HEK293T (cell line): ENCODE measurements at regions not wholly inside any gene's neighbourhood (a gene's known extent, or its start where the extent isn't known, plus 50 kb on each side); places are given as distances from the start of the nearest gene placed in this dataset.

Source experiments
- CTCF ChIA-PET: fragments of 350-600 bp; formaldehyde crosslinking; extraction: SDS; loops from one replicate; lab custom pipeline; 2021; ENCODE audit warnings: antibody characterized with exemption, inconsistent platforms; lab: Yijun Ruan, JAX
- POLR2A ChIA-PET: fragments of 350-600 bp; formaldehyde crosslinking; extraction: SDS; loops from one replicate; lab custom pipeline; 2020; ENCODE audit warnings: antibody characterized with exemption, inconsistent platforms; lab: Yijun Ruan, JAX
- DNase-seq: peaks from one replicate; pipeline ENCODE4 v3.0.0; 2012; ENCODE audit warnings: mixed read lengths; ENCODE audit errors: extremely low spot score
- ARNT ChIP-seq: fragments of 450-650 bp; IDR thresholded peaks from 2 replicates; pipeline ENCODE4 v1.6.1; 2017; ENCODE audit warnings: mild to moderate bottlenecking
- BHLHE40 ChIP-seq: fragments of 450-650 bp; IDR thresholded peaks from 2 replicates; pipeline ENCODE4 v1.6.1; 2016; ENCODE audit warnings: mild to moderate bottlenecking, moderate library complexity, borderline replicate concordance
- CTBP1 ChIP-seq: fragments of 450-650 bp; IDR thresholded peaks from 2 replicates; pipeline ENCODE4 v1.6.1; 2016; ENCODE audit warnings: borderline replicate concordance
- ELF4 ChIP-seq: fragments of 450-650 bp; IDR thresholded peaks from 2 replicates; pipeline ENCODE4 v1.6.1; 2017; ENCODE audit warnings: antibody characterized with exemption
- FOXA1 ChIP-seq: fragments of 450-650 bp; IDR thresholded peaks from 2 replicates; pipeline ENCODE4 v1.6.1; 2016; ENCODE audit warnings: mild to moderate bottlenecking
- FOXK2 ChIP-seq: fragments of 450-650 bp; IDR thresholded peaks from 2 replicates; pipeline ENCODE4 v1.6.1; 2016; ENCODE audit warnings: mild to moderate bottlenecking
- FOXM1 ChIP-seq: fragments of 450-650 bp; IDR thresholded peaks from 2 replicates; pipeline ENCODE4 v1.6.1; 2017; ENCODE audit warnings: mild to moderate bottlenecking, borderline replicate concordance
- HDGF ChIP-seq: fragments of 450-650 bp; IDR thresholded peaks from 2 replicates; pipeline ENCODE4 v1.6.1; 2017; ENCODE audit warnings: antibody characterized with exemption, borderline replicate concordance
- L3MBTL2 ChIP-seq: fragments of 450-650 bp; conservative IDR thresholded peaks from 2 replicates; pipeline ENCODE4 v1.6.1; 2016; ENCODE audit warnings: mild to moderate bottlenecking
- LEF1 ChIP-seq: fragments of 450-650 bp; IDR thresholded peaks from 2 replicates; pipeline ENCODE4 v1.6.1; 2017; ENCODE audit warnings: mild to moderate bottlenecking, borderline replicate concordance
- NFRKB ChIP-seq: fragments of 450-650 bp; IDR thresholded peaks from 2 replicates; pipeline ENCODE4 v1.6.1; 2016; ENCODE audit warnings: mild to moderate bottlenecking, moderate library complexity
- SP1 ChIP-seq: fragments of 450-650 bp; IDR thresholded peaks from 2 replicates; pipeline ENCODE4 v1.6.1; 2017
- SUZ12 ChIP-seq: fragments of 450-650 bp; IDR thresholded peaks from 2 replicates; pipeline ENCODE4 v1.6.1; 2016; ENCODE audit warnings: mild to moderate bottlenecking
- TARDBP ChIP-seq: fragments of 450-650 bp; IDR thresholded peaks from 2 replicates; pipeline ENCODE4 v1.6.1; 2016
- ZNF384 ChIP-seq: fragments of 450-650 bp; IDR thresholded peaks from 2 replicates; pipeline ENCODE4 v1.6.1; 2016
- TF ChIP-seq, protein P1 (sequence below): fragments of 450-650 bp; IDR thresholded peaks from 2 replicates; pipeline ENCODE4 v1.6.1; 2016

- no peak for TF ChIP-seq FOXK2
- CTCF ChIA-PET = no interaction called here
- POLR2A ChIA-PET = no interaction called here
- DNase-seq = no peak
Observed at GRCh38 chr6:8760951-8761350, 325.6 kb upstream of the SLC35B3 start.

DNA sequence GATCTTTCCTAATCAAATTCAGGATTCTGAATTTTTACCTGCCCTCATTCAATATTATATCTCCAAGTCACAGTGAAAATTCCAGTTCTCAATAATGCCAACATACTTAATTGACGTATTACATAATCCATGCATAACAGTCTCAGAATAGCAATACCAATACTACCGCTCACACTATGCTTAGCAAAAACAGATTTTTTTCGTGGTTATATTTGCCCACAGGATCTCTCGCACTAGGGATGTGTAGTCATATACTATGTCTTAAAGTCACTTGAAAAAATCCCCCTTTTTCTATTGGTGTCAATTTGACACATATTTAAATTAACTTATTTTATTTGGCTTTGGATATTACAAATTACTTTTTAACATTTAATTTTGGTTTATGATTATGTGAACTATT lies 323.1 kb upstream of the SLC35B3 start:
- TF ChIP-seq HDGF (no peak), SUZ12 (no peak)
- POLR2A ChIA-PET = no interaction called here
- CTCF ChIA-PET = no interaction called here
- DNase-seq = no peak

DNA sequence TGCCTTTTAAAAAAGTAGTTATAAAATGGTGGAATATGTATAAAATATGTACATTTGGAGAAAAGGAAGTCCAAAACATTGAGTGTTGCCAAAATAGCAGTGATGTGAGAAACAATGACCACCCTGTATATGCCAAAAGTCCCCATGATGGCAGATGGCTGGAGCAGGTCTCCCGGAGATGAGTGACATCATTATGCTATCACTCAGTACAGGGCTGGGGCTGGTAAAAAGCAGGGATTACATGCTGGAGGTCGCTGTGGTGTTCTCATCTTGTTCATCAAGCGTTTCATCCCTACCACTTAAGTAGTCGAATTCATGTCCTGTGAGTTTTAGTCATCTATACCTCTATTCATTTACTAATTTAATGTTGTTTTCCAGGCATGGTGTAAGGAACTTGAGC lies 315.3 kb upstream of the SLC35B3 start:
- CTCF ChIA-PET = no interaction called here
- TF ChIP-seq, protein P1, sequence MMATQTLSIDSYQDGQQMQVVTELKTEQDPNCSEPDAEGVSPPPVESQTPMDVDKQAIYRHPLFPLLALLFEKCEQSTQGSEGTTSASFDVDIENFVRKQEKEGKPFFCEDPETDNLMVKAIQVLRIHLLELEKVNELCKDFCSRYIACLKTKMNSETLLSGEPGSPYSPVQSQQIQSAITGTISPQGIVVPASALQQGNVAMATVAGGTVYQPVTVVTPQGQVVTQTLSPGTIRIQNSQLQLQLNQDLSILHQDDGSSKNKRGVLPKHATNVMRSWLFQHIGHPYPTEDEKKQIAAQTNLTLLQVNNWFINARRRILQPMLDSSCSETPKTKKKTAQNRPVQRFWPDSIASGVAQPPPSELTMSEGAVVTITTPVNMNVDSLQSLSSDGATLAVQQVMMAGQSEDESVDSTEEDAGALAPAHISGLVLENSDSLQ = no peak
- TF ChIP-seq FOXM1 (no peak), FOXK2 (no peak), ELF4 (no peak)
- DNase-seq = no peak
- POLR2A ChIA-PET = no interaction called here

- TF ChIP-seq FOXM1 (no peak), SUZ12 (no peak), ARNT (no peak), NFRKB (no peak), HDGF (no peak), SP1 (no peak), L3MBTL2 (no peak), CTBP1 (peak; percentile 63; the same call in 1 of the 2 replicates), FOXA1 (no peak)
- TF ChIP-seq, protein P1 = peak; percentile 92
- DNase-seq = no peak
- POLR2A ChIA-PET = no interaction called here
- CTCF ChIA-PET = no interaction called here
Observed at GRCh38 chr6:8749465-8749864, 314.1 kb upstream of the SLC35B3 start.

DNA sequence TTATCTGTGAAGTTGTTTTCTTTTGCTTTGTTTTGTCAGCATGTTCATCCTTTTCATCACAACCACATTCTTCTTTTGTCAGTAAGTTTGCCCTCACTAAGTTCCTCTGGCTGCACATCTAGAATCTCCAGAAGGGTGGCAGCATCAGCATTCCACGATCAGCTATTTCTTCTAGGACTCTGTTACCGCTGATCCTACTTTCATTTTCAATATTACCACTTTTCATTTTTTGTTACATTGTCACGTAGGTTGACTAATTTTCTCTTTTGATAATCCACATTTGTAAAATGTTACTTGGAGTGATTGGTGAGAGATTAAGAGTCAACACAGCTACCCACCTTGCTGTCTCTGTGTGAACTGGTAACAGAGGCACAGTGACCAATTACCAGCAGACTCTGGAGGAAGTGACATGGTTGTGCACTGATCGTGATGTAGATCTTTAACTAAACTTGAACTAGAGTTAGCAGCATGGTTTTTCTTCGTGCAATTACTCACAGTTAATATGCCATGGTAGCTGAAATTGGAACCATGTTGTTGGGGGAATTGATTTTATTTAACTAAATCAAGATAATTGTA lies 307.9 kb upstream of the SLC35B3 start:
- no peak for TF ChIP-seq CTBP1
- no peak for TF ChIP-seq ELF4
- no peak for TF ChIP-seq FOXK2
- TF ChIP-seq SUZ12 = no peak
- no peak for TF ChIP-seq HDGF
- TF ChIP-seq L3MBTL2 = no peak
- no peak for TF ChIP-seq ARNT
- no peak for TF ChIP-seq SP1
- no peak for TF ChIP-seq NFRKB
- TF ChIP-seq ZNF384 = no peak
- TF ChIP-seq TARDBP = no peak
- TF ChIP-seq BHLHE40 = no peak
- no peak for TF ChIP-seq FOXM1
- TF ChIP-seq, protein P1 = no peak
- no peak for TF ChIP-seq LEF1
- no peak for TF ChIP-seq FOXA1
- ChIA-PET POLR2A (no interaction called here), CTCF (interaction anchor here (0.7 to 1.2 kb wide), 3 partner anchors 11 to 612 kb away, joined by 3 to 7 read pairs (median 3); no protein-coding TSS in a partner anchor)
- no peak for DNase-seq

- no peak for DNase-seq
- ChIA-PET CTCF (no interaction called here), POLR2A (no interaction called here)
- TF ChIP-seq, protein P1 = no peak
- TF ChIP-seq SP1 (no peak), HDGF (no peak), BHLHE40 (no peak), L3MBTL2 (no peak), TARDBP (no peak), CTBP1 (no peak), ARNT (no peak), SUZ12 (no peak), LEF1 (no peak), FOXK2 (no peak), FOXM1 (no peak), NFRKB (no peak), ELF4 (no peak)
Observed at GRCh38 chr6:8739454-8739853, 304.1 kb upstream of the SLC35B3 start.

- CTCF ChIA-PET = no interaction called here
- no peak for DNase-seq
- TF ChIP-seq, protein P1 = no peak
- no peak for TF ChIP-seq ELF4
- TF ChIP-seq FOXK2 = no peak
- TF ChIP-seq CTBP1 = no peak
- TF ChIP-seq LEF1 = no peak
- POLR2A ChIA-PET = no interaction called here
Observed at GRCh38 chr6:8738951-8739350, 303.6 kb upstream of the SLC35B3 start.
